CD14-positive monocyte (primary cell): ENCODE measurements at regions not wholly inside any gene's neighbourhood (a gene's known extent, or its start where the extent isn't known, plus 50 kb on each side); places are given as distances from the start of the nearest gene placed in this dataset.

Experiments used
- DNase-seq, 3 donors: peaks; one replicate each; pipeline ENCODE4 v3.0.0-alpha.2; 2011 to 2022
- H2AFZ ChIP-seq: 2 replicates; pipeline ENCODE4 v1.6.0; 2012; ENCODE audit warnings: mild to moderate bottlenecking, low read depth, low read length, inconsistent platforms; ENCODE audit not compliant: insufficient read depth, poor library complexity, severe bottlenecking
- H3K27ac ChIP-seq, 2 donors: 1 replicate in 1 of 2; 2 replicates in 1 of 2; pipeline ENCODE4 v1.5.1; 2012 to 2013; ENCODE audit warnings: low read length in 2 of 2, control low read depth in 1 of 2, inconsistent platforms in 1 of 2, low read depth in 1 of 2, mild to moderate bottlenecking in 1 of 2
- H3K27me3 ChIP-seq, 2 donors: one replicate each; pipeline versions ENCODE4 v1.6.0 to v1.6.1; 2011 to 2013; ENCODE audit warnings: low read length in 2 of 2; ENCODE audit not compliant: control insufficient read depth in 2 of 2, insufficient read depth in 2 of 2
- H3K36me3 ChIP-seq, 2 donors: replicated peaks in 1 of 2; 1 replicate in 1 of 2; 2 replicates in 1 of 2; pipeline versions ENCODE4 v1.5.1 to v1.6.1; 2012 to 2013; ENCODE audit warnings: low read length in 2 of 2, control low read depth in 1 of 2, inconsistent platforms in 1 of 2, mild to moderate bottlenecking in 1 of 2; ENCODE audit not compliant: insufficient read depth in 2 of 2, control insufficient read depth in 1 of 2
- H3K4me1 ChIP-seq, 2 donors: 1 replicate in 1 of 2; 2 replicates in 1 of 2; pipeline versions ENCODE4 v1.5.1 to v1.6.1; 2012 to 2013; ENCODE audit warnings: low read length in 2 of 2, control low read depth in 1 of 2, inconsistent platforms in 1 of 2, mild to moderate bottlenecking in 1 of 2, moderate library complexity in 1 of 2; ENCODE audit not compliant: insufficient read depth in 2 of 2, control insufficient read depth in 1 of 2
- H3K4me2 ChIP-seq: replicated peaks from 2 replicates; pipeline ENCODE3; 2012; ENCODE audit warnings: low read length, moderate library complexity, mild to moderate bottlenecking; ENCODE audit not compliant: poor library complexity, severe bottlenecking; ENCODE audit errors: extremely low read depth
- H3K4me3 ChIP-seq, 3 experiments: fragments of 200-600 bp in 1 of 3; sonication (generic) in 1 of 3; replicated peaks in 1 of 3; 1 replicate in 2 of 3; 2 replicates in 1 of 3; pipeline ENCODE4 v1.5.1; 2011 to 2013; ENCODE audit warnings: low read length in 3 of 3, mild to moderate bottlenecking in 3 of 3, control low read depth in 2 of 3, low read depth in 2 of 3, inconsistent platforms in 1 of 3, moderate library complexity in 1 of 3
- H3K79me2 ChIP-seq: 2 replicates; pipeline ENCODE4 v1.6.0; 2012; ENCODE audit warnings: mild to moderate bottlenecking, control low read depth, inconsistent platforms, low read length, moderate library complexity; ENCODE audit not compliant: insufficient read depth
- H3K9ac ChIP-seq: 2 replicates; pipeline ENCODE4 v1.6.0; 2017; ENCODE audit warnings: low read length, mild to moderate bottlenecking; ENCODE audit not compliant: insufficient read depth, poor library complexity, severe bottlenecking
- H3K9me3 ChIP-seq, 2 donors: replicated peaks in 1 of 2; 1 replicate in 1 of 2; 2 replicates in 1 of 2; pipeline versions ENCODE4 v1.5.1 to v1.6.1; 2012 to 2013; ENCODE audit warnings: low read length in 2 of 2, control low read depth in 1 of 2; ENCODE audit not compliant: control insufficient read depth in 1 of 2, insufficient read depth in 1 of 2
- H4K20me1 ChIP-seq: 2 replicates; pipeline ENCODE4 v1.6.0; 2012; ENCODE audit warnings: mild to moderate bottlenecking, low read length, control low read depth, moderate library complexity; ENCODE audit not compliant: insufficient read depth
- H3K27ac Mint-ChIP-seq, 7 donors: one replicate each; pipeline ENCODE4 v1.8.0; 2020; ENCODE audit warnings: mild to moderate bottlenecking in 7 of 7, mixed read lengths in 7 of 7, moderate library complexity in 6 of 7, inconsistent platforms in 2 of 7
- H3K27me3 Mint-ChIP-seq, 3 donors: one replicate each; pipeline ENCODE4 v1.8.0; 2021 to 2022; ENCODE audit warnings: low read depth in 3 of 3, mild to moderate bottlenecking in 3 of 3, mixed read lengths in 3 of 3, moderate library complexity in 3 of 3, inconsistent platforms in 1 of 3
- H3K36me3 Mint-ChIP-seq, 2 donors: one replicate each; pipeline ENCODE4 v1.8.0; 2020; ENCODE audit warnings: mixed read lengths in 2 of 2, inconsistent platforms in 1 of 2, mild to moderate bottlenecking in 1 of 2
- H3K4me1 Mint-ChIP-seq: one replicate; pipeline ENCODE4 v1.8.0; 2020; ENCODE audit warnings: mild to moderate bottlenecking, mixed read lengths
- H3K4me3 Mint-ChIP-seq, 2 donors: one replicate each; pipeline ENCODE4 v1.8.0; 2020; ENCODE audit warnings: mild to moderate bottlenecking in 2 of 2, mixed read lengths in 2 of 2, moderate library complexity in 1 of 2
- H3K9me3 Mint-ChIP-seq, 7 donors: one replicate each; pipeline ENCODE4 v1.8.0; 2020 to 2022; ENCODE audit warnings: mixed read lengths in 7 of 7, mild to moderate bottlenecking in 6 of 7, moderate library complexity in 6 of 7, inconsistent platforms in 2 of 7
- WGBS: methylation state at CpG from one replicate; pipeline ENCODE4 v1.1.5; 2013; ENCODE audit warnings: missing lambda C conversion rate; ENCODE audit not compliant: insufficient coverage; 5-methylcytosine and 5-hydroxymethylcytosine counted together
- intact Hi-C, 2 donors: fragments of 100-400 bp; cut with micrococcal nuclease; formaldehyde crosslinking; loops; one replicate each; pipeline versions ENCODE4 v1.15.0 to v1.15.1; 2023
- TF ChIP-seq, protein P1 (sequence below): fragments of 200-600 bp; IDR thresholded peaks from one replicate; pipeline ENCODE4 v1.8.0; 2022; ENCODE audit warnings: antibody characterized with exemption, mild to moderate bottlenecking

- no peaks in the 10 kb centered on the region for H4K20me1 ChIP-seq
- H3K27ac ChIP-seq, result no peak overlapping the region
- no peaks in the 10 kb centered on the region for H3K4me1 ChIP-seq
- H3K27ac Mint-ChIP-seq, result no peak overlapping the region
- no peak overlapping the region for H3K4me2 ChIP-seq
- intact Hi-C loops, result no loop called here
- peaks cover 0 to 4% (median 0%) of the 10 kb centered on the region in 7 donors for H3K9me3 Mint-ChIP-seq
- H3K36me3 Mint-ChIP-seq, result no peaks in the 10 kb centered on the region
- H3K79me2 ChIP-seq, result no peaks in the 10 kb centered on the region
- H3K4me1 Mint-ChIP-seq, result no peaks in the 10 kb centered on the region
- 92% methylated on average over 2 of the region's 4 CpGs for WGBS
- DNase-seq, result no peak
- H3K36me3 ChIP-seq, result no peaks in the 10 kb centered on the region
- H3K9ac ChIP-seq, result no peak overlapping the region
- no peaks in the 10 kb centered on the region for H3K27me3 Mint-ChIP-seq
- no peaks in the 10 kb centered on the region for H3K9me3 ChIP-seq
- no peaks in the 10 kb centered on the region for H3K27me3 ChIP-seq
- H3K4me3 ChIP-seq, result no peak overlapping the region
- no peak overlapping the region for H2AFZ ChIP-seq
- TF ChIP-seq, protein P1, sequence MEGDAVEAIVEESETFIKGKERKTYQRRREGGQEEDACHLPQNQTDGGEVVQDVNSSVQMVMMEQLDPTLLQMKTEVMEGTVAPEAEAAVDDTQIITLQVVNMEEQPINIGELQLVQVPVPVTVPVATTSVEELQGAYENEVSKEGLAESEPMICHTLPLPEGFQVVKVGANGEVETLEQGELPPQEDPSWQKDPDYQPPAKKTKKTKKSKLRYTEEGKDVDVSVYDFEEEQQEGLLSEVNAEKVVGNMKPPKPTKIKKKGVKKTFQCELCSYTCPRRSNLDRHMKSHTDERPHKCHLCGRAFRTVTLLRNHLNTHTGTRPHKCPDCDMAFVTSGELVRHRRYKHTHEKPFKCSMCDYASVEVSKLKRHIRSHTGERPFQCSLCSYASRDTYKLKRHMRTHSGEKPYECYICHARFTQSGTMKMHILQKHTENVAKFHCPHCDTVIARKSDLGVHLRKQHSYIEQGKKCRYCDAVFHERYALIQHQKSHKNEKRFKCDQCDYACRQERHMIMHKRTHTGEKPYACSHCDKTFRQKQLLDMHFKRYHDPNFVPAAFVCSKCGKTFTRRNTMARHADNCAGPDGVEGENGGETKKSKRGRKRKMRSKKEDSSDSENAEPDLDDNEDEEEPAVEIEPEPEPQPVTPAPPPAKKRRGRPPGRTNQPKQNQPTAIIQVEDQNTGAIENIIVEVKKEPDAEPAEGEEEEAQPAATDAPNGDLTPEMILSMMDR, result no peak
- H3K4me3 Mint-ChIP-seq, result no peak overlapping the region
Observed at GRCh38 chr5:156155598-156155997, 171.4 kb upstream of the SGCD start.

- Histone ChIP-seq H3K9ac (no peak overlapping the region), H3K79me2 (no peaks in the 10 kb centered on the region), H3K27me3 (no peaks in the 10 kb centered on the region), H3K36me3 (no peaks in the 10 kb centered on the region), H2AFZ (no peak overlapping the region), H3K4me3 (no peak overlapping the region), H4K20me1 (no peaks in the 10 kb centered on the region), H3K4me1 (no peaks in the 10 kb centered on the region), H3K4me2 (no peak overlapping the region), H3K9me3 (peaks cover 0 to 15% of the 10 kb centered on the region in 2 donors), H3K27ac (no peak overlapping the region)
- Mint-ChIP-seq H3K27me3 (no peaks in the 10 kb centered on the region), H3K4me1 (no peaks in the 10 kb centered on the region), H3K4me3 (no peak overlapping the region), H3K9me3 (peaks cover 0 to 9% (median 0%) of the 10 kb centered on the region in 7 donors), H3K27ac (peak overlapping the region in 1 of 7 donors; percentile 32), H3K36me3 (no peaks in the 10 kb centered on the region)
- no CpG with 5 or more reads among the region's 2 CpGs for WGBS
- TF ChIP-seq, protein P1, result no peak
- intact Hi-C loops, result no loop called here
- DNase-seq, result no peak
Observed at GRCh38 chr5:156164306-156164705, 162.7 kb upstream of the SGCD start.
